NAMALWA (cell line): ENCODE measurements at regions not wholly inside any gene's neighbourhood (a gene's known extent, or its start where the extent isn't known, plus 50 kb on each side); places are given as distances from the start of the nearest gene placed in this dataset.
"Not testable (repeated sequence)": the region's sequence is repeated elsewhere in the genome, so short reads cannot be mapped to it uniquely, and the experiment has no call there.

ENCODE experiments used
- DNase-seq: peaks from one replicate; pipeline ENCODE4 v3.0.0-alpha.2; 2015; ENCODE audit warnings: low spot score

DNA sequence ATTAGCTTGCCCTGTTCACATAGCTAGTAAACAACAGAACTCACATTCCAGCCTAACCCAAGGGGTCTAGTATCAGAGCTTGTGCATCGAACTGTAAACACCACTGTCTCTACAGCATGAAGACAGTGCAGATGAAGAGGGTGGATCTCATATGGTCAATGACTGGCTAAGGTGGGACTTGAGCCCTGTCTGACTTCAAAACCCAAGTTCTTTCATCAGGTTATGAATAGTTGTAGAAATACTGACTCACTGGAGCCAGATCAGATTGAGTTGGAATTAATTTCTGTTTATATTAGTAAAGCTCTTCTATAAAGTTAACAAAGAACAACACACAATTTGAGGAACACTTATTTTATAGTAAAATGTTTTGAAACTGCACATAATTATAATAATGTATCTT is 161.7 kb upstream of the ARHGAP20 start:
- DNase-seq: no peak

DNA sequence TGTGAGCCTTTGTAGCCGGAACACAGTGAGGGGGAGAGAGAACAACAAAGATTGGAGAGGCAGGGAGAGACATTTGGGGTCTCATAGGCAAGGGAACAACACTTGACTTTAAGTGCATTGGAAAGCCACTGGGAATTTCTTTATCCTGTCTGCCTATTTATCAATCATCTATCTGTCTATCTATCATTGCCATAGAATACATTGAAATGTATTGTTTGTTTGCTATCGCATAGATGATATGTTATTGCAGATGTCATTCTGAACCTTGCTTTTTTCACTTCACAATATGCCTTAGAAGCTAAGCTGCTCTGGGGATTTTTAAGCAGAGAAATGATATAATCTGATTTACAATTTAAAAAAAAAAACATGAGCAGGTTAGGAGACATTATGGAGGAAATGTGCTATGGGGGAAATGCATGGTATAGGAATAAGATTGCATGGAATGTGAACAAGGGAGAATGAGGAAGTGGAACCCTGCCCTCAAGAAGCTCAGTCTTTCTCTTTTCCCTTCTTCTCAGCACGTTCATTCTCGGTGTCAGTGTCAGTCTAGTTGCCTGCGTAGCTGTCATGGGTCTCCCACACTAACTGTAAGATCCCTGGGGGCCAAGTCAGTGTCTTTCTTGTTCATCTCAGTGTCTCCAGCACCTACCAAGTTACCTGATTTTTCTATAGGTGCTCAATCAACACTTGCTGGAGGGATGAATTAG is 158.7 kb upstream of the ARHGAP20 start:
- DNase-seq: no peak

DNA sequence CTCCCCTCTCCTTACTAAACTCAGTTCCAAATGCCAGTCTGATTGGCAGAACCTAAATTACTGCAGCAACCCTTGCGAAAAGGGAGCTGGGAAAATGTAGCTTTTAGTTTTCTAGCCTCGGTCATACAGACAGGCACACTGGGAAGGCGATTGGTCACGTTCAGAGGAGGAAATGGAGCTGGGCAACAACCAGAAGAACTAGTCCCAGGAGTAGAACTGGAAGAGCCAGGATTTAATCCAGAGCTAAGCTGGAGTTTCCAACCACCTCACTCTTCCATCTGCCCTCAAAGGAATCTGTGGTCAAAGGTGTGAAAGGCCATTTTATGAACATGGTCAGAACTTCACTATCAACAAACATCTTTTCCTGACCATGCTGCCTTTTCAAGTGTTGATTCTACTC is 155.7 kb upstream of the ARHGAP20 start:
- DNase-seq: no peak

DNA sequence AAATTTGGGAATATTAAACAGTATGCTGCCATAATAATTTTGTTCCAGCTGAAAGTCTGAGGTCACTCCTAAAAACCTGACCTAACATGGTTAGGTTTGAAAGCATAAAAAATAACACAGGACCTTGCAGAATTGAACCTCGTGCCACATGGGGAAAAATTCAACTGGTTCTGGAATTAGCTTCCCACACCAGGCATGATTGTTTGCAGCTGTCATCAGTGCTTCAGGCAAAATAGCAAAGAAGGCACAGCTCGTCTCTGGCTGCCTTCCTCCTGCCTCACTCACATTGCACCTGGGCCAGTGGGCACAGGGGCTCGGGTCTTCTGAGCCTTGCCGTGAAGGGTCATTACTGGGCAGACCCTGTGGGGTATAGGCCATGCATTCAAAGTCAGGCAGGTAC is 153.8 kb upstream of the ARHGAP20 start:
- no peak for DNase-seq

DNA sequence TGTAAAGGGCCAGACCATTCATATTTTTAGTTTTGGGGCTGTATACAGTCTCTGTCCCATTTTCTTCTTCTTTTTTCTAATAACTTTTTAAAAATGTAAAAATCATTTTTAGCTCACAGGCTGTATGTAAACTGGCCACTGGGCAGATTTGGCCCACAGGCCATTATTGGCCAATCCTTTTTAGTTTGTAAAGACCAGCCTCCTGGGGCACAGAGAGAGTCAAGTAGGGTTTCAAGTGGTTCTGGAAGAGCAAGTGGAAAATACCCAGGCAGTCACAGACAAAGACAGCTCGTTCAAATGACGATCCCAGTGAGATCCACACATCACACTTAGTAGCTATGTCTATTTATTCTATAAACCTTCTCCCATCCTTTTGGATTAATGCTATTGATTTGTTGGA is 150.2 kb upstream of the ARHGAP20 start:
- DNase-seq: no peak

DNA sequence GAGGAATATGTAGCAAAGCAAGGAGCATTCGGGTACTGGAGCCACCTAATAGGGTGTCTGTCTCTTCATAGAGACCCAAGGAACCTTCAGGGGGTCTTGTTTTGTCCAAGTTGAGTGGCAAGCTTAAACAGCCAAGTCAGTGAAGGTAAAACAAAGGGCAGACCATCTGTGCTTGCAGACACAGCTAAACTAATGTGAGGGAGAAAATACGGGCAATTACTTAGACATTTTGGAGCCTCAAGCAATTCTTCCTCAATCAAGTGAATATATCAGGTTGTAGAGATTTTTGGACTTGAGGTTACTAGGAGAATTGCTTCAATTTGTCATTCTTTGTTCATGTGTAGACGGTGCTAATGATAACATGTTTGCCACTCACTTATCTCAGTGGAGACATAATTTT is 148.2 kb upstream of the ARHGAP20 start:
- no peak for DNase-seq

DNA sequence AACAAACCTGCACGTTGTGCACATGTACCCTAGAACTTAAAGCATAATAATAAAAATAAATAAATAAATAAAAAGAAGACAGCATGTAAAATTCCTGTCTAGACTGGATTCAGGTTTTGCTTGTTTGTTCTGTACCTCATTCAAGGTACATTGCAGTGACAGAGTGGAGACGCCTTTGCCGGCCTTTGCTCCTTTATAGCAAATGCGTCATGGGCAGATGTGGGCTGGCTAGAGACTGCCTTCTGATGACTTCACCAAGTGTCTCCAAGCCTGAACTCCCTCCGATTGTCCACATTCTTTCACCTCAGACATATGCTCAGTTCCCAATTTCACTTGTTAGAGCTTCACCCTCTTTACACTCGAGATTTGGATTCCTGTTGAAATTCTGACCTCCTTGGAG is 147.8 kb upstream of the ARHGAP20 start:
- DNase-seq: no peak

DNA sequence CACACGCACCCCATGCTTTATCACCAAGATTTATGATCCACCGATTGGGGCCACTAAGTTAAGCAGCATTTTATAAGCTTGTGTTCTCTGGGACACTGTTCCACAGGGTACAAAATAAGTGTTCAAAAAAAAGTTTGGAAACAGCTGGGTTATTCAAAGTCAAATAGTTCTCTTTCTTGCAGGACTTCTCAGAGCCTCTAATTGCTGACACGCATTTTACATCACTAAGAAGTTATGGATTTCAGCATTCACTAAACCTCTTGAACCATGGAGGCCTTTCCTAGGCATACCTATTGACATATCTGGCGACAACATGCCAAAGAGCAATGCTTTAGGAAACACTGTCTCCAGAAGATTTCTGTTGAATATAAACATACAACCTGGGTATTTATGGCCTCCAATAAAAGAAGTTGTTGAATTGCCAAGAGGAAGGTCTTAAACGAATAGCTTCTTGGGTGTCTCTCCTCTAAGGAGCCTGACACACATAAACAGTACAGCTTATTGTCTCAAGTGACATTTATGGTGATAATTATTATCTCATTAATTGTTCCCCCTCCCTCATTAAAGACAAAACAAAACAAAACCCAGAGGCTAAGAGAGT is 147.1 kb upstream of the ARHGAP20 start:
- DNase-seq: no peak

DNA sequence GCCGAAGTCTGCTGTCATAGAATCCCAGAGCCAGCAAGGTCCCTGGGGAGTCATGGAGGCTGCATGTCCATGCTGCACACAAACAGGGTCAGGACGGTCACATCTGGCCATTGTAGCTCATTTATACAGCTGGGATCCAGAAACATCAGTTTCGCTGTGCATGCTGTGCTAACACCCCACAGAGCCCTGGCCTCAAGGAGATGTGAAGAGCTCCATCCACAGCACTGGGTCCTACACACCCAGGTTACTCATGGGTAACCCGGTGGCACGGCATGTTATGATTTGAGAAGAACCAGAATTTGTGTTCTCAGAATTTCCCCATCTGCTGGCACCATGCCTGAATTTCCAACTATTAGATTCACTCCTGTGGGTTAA is 146.3 kb upstream of the ARHGAP20 start:
- DNase-seq: no peak

DNA sequence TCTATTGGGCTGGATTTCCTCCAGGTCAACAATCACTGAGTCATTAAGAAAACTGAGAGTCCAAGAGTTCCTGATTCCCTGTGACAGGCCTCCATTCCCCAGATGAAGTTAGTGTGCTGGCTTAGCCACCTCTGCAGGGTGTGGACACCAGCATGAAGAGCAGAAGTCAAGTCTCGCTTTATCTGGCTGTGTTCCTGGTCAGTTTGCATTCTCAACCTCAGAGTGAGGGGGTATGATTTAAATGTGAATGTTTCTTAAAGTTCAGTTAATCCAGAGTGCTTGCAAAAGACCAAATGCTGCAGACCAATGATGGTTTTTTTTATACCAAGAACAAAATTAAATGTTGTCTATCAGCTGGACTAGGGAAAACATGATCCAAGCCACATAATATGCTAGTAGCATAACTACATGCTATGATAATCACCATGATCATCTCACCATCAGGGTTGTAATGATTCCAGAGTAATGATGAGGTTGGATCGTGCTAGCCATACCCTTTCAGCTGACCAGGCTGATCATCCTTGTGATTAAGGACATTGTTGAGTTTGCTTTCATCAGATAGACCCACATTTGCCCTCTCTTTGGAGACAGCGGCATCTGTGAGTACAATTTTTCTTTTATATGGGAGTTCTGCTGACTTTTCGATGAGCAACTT is 145.8 kb upstream of the ARHGAP20 start:
- DNase-seq: no peak

DNA sequence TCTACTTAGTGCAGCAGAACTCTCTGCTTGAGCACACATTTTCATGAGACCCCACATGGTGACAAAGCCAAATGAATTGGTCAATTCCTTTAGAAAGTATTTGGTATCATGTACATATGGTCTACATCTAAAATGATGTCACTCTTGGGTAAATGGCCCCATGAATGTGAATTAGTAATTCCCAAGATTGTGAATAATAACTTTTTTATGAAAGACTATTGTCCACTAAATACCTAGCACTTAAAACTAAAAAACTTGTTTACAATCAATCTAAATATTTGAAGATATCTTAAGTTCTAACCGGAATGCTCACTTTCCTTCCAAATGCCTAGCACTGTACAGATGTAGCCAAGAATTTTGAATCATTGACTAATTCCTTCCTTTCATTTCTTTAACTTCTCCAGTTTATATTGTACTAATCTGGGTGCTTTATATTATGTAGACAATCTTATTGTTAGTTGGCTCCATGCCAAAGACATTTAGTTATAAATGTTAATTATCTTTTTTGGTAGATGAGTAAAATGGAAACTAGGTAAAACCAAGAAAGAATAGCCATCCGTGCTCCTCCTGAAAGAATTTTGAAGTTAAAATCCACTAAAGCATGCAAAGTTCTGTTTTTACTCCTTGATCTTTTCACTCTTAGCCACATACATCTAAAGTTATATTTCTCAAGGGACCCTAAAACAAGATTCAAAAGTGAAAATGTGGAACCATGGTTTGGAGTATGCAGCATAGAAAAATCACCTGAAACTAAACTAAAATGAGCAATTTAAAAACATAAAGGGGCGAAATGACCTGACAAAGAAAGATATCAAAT is 145.0 kb upstream of the ARHGAP20 start:
- no peak for DNase-seq

DNA sequence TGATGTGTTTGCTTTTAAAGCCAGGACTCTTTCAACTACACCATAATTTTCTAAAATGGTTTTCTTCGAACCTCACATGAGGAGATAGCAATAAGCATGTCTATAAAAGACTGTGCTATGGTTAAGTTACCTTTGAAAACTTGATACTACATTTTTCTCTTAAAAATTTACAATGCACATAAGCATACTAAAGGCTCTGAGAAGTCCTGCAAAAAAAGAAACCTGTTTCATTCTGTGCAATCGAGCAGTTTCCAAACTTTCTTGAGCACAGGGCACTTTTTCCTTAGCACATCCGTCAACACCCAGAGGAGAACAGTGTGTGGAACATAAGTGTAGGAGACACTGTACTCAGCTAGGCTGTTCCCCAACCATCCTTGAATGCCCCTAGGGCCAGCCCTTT is 144.1 kb upstream of the ARHGAP20 start:
- DNase-seq: no peak

DNA sequence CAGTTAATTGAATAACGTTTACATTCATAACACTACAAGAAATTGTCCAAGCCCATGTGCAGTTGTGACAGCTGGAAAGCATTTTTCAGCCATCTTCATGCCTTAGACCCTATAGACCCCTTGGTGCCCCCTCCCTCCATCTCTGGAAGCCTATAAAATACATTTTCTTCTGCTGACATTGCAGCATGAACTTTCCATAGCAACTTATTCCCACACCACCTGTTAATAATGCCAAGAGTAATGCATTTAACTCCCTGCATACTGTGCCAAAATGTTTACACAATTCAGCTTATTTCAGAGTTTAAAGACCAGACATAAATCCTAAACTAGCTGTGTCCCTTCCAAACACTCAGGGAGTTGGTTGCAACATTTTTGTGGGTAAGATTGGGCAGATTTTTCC is 143.0 kb upstream of the ARHGAP20 start:
- DNase-seq: no peak

DNA sequence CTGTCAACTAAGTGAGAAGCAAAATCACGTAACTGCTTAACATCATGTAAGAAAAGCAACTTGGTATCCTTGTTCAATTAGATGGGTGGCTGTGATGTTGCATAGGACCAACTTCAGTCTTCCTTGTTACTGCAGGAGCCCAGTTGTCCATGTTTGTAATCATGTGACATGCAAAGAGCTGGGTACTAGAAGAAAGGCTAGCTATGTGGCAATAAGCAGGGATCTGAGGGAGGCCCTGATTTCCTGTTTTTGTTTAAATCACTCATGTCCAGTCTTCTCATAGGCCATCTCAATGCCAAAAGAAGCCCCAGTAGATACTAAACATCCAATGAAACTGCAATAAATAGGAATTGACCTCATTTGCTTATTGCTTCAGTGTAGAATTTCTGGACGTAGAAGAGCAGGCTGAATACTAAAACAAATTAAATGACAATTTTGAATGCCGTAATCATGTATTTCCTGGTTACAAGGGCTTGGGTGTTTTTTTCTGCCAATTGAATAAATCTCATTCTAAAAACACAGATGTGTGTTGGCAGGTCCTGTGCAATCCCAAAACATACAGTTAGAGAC is 140.8 kb upstream of the ARHGAP20 start:
- no peak for DNase-seq

DNA sequence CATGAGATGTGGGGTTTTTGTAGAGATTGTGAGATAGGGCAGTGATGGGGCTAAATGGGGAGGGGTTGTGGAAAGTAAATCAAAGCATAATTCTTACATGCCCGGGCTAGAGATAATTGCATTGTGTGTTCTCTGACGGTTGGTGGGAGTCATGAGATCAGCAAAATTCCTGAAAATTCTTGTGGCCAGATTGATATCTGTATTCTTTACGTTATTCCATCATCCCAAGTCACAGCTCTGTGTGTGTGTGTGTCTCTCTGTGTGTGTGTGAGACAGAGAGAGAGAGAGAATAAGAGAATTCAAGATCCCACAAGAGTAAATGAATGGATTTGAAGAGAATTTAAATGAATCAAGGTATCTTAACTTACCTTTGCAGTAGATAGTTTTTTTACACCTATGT is 138.6 kb upstream of the ARHGAP20 start:
- DNase-seq: no peak

DNA sequence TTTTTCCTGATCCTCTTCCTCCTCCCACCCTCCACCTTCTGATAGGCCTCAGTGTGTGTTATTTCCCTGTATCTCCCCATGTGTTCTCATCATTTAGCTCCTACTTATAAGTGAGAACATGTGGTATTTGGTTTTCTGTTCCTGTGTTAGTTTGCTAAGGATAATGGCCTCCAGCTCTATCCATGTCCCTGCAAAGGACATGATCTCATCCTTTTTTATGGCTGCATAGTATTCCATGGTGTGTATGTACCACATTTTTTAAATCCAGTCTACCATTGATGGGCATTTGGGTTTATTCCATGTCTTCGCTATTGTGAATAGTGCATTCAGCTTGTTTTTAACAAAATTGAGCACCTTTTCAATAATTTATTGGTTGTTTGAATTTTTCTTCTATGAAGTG is 130.8 kb upstream of the ARHGAP20 start:
- DNase-seq: not testable (repeated sequence)

DNA sequence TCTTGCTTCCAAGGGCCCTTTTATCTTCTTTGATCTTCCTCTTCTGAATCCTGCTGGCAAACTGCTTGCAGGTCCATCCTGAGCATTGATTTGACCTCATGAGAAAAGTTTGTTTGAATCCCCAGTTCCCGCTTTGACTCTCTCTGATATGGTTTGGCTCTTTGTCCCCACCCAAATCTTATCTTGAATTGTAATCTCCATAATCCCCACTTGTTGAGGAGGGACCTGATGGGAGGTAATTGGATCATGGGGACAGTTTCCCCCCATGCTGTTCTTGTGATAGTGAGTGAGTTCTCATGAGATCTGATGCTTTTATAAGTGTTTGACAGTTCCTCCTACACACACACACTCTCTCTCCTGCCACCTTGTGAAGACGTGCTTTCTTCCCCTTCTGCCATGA is 126.6 kb upstream of the ARHGAP20 start:
- DNase-seq: no peak

DNA sequence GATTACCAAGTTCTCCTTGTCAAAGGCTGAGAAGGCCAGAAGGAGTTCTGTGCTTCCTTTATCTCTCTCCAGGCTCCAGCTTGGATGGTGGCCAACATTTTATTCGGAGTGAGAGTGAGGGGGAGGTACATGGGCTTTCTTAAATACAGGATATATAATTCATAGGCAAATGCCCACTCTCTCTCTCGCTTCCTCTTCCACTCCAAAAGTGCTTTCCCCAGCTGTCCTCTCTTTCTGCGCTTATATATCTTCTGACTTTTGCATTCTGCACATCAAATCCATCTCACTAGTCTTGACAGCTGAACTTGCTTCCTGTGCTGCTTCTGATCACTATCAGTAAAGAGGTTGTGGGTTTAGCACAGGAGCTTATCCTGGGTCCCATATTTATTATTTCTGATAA is 125.4 kb upstream of the ARHGAP20 start:
- no peak for DNase-seq

DNA sequence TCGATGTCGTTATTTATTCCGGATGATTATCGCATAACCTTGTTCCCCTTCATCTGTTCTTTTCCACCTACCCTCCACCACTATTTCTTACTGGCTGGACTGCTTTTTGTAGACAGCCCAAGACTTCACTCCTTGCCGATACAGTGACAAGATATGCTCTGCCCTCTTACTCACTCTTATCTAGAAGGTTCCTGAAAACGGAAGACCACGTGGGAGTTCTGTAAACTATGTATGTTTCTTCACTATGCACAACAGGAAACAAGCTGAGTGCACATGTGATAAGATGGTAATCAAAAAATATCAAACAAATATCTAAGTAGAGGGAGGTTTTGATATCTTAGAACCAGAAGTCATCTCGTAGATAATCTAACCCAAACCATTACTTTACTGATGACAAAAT is 122.9 kb upstream of the ARHGAP20 start:
- DNase-seq: no peak

DNA sequence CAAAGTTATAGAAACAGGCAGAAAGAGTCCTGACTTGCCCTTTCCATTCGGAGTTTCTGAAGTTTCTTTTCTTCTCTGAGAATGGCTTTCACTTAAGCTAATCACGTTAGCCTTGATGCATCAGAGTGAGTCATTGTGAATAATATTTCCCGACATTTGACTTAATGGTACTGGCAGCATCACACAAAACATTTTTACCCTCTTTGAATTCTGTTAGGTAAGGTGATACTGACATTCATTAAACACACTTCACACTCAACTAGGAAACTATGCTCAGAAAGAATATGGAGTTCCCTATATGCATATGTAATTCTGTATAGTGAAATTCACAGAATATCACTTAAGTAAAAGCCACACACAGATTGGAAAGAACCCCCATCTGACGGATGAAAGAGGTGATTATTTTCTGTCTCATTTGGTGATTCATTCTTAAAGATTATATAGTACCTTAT is 120.8 kb upstream of the ARHGAP20 start:
- no peak for DNase-seq

DNA sequence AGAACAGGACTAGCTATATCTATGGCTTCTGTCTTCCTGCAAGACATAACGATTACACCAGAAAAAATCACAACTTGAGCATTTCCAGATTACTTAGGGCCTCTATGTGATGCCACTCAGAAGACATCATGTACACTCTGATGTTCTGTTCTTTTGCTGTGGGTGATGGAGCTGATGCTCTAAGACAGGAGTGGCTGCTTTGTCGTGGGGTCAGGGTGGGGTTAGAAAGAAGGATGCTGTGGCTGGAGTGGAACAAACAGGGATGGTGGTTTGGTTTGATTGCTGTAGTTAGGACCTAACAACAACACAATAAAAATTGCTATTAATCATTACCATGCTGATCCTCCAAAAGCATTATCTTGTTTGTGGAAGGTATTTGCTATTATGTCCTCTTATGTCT is 120.3 kb upstream of the ARHGAP20 start:
- DNase-seq: no peak

DNA sequence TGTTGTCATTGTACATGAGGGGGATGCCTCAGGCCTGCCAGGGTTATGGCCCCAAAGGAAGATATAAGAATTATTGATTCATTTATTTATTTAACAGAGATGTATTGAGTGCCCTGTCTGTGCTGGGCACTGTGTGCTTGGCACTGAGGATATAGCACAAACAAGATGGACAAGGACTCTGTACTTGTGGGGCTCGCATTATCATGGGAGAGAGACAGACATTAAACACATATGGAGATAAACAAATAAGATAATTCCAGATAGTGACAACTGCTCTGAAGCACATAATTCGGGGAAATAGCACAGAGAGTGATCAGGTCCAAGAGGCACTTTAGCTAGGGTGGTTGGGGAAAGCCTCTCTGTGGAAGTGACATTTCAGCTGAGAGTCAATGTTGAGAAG is 119.8 kb upstream of the ARHGAP20 start:
- no peak for DNase-seq

DNA sequence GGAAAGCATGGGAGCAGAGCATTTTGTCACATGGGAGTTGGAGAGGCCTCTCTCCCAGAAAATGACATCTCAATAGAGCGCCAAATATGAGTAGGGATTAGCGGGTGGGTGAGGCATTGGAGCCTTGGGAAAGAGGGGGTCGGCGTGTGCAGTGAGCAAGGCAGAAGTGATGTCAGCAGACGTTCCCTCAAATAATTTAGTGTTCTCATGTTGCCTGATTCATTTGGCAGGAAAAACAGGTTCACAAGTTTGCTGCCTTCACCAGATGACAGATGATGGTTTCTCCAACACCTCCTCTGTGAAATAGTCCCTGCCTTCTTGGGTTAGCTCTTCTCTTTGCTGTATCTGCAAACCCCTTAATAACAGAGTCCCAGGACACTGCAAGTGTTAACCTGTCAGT is 118.5 kb upstream of the ARHGAP20 start:
- no peak for DNase-seq
